Hepatocyte (in vitro differentiated cells): ENCODE measurements at regions not wholly inside any gene's neighbourhood (a gene's known extent, or its start where the extent isn't known, plus 50 kb on each side); places are given as distances from the start of the nearest gene placed in this dataset.

Experiments used
- CTCF ChIP-seq: fragments of 200-600 bp; sonication (generic); IDR thresholded peaks from 2 replicates; pipeline ENCODE4 v1.5.1; 2016; ENCODE audit warnings: antibody characterized with exemption, mild to moderate bottlenecking; ENCODE audit not compliant: poor library complexity
- EZH2 ChIP-seq: fragments of 200-600 bp; sonication (generic); IDR thresholded peaks from 2 replicates; pipeline ENCODE4 v1.6.1; 2016; ENCODE audit warnings: antibody characterized with exemption, mild to moderate bottlenecking, borderline replicate concordance
- EZH2phosphoT487 ChIP-seq: fragments of 200-600 bp; sonication (generic); IDR thresholded peaks from one replicate; pipeline ENCODE4 v1.6.1; 2018; ENCODE audit warnings: antibody characterized with exemption, mild to moderate bottlenecking, low read depth, moderate library complexity; ENCODE audit not compliant: unreplicated experiment, severe bottlenecking

GRCh38 chr12:124214574-124214973, 80.3 kb upstream of the RFLNA start:
- no peak for TF ChIP-seq CTCF
- no peak for TF ChIP-seq EZH2
- no peak for TF ChIP-seq EZH2phosphoT487
